Limb (tissue), 2 donors: ENCODE measurements at regions not wholly inside any gene's neighbourhood (a gene's known extent, or its start where the extent isn't known, plus 50 kb on each side); places are given as distances from the start of the nearest gene placed in this dataset.

ENCODE experiments used
- DNase-seq, 2 donors: peaks; one replicate each; pipeline ENCODE4 v3.0.0-alpha.2; 2016; ENCODE audit errors: extremely low spot score in 2 of 2

- no peak for DNase-seq
These were observed 870.1 kb downstream of the JRKL start for GRCh38 chr11:97259884-97260283.

GRCh38 chr11:97263183-97263858 lies 873.5 kb downstream of the JRKL start:
- no peak for DNase-seq

GRCh38 chr11:97269527-97269926 lies 879.7 kb downstream of the JRKL start:
- no peak for DNase-seq

- no peak for DNase-seq
These were observed 889.5 kb downstream of the JRKL start for GRCh38 chr11:97279341-97279740.

GRCh38 chr11:97280347-97280746 lies 890.5 kb downstream of the JRKL start:
- DNase-seq = no peak

GRCh38 chr11:97289823-97290222 lies 900.0 kb downstream of the JRKL start:
- DNase-seq = no peak

GRCh38 chr11:97290464-97291041 lies 900.7 kb downstream of the JRKL start:
- DNase-seq = no peak

GRCh38 chr11:97296301-97296700 lies 906.5 kb downstream of the JRKL start:
- no peak for DNase-seq

- DNase-seq = no peak
These were observed 919.5 kb downstream of the JRKL start for GRCh38 chr11:97309291-97309690.

GRCh38 chr11:97325693-97326092 lies 935.9 kb downstream of the JRKL start:
- no peak for DNase-seq

GRCh38 chr11:97332271-97332670 lies 942.5 kb downstream of the JRKL start:
- DNase-seq = no peak

- DNase-seq = no peak
These were observed 946.3 kb downstream of the JRKL start for GRCh38 chr11:97336064-97336463.

- no peak for DNase-seq
These were observed 955.2 kb downstream of the JRKL start for GRCh38 chr11:97345032-97345431.

- no peak for DNase-seq
These were observed 959.4 kb downstream of the JRKL start for GRCh38 chr11:97349201-97349600.

- no peak for DNase-seq
These were observed 962.1 kb downstream of the JRKL start for GRCh38 chr11:97351939-97352338.

- no peak for DNase-seq
These were observed 964.2 kb downstream of the JRKL start for GRCh38 chr11:97354026-97354425.

- no peak for DNase-seq
These were observed 964.8 kb downstream of the JRKL start for GRCh38 chr11:97354576-97354975.

- no peak for DNase-seq
These were observed 965.4 kb downstream of the JRKL start for GRCh38 chr11:97355230-97355629.

GRCh38 chr11:97356144-97356543 lies 966.3 kb downstream of the JRKL start:
- no peak for DNase-seq

GRCh38 chr11:97359016-97359415 lies 969.2 kb downstream of the JRKL start:
- no peak for DNase-seq

- no peak for DNase-seq
These were observed 972.1 kb downstream of the JRKL start for GRCh38 chr11:97361812-97362378.

- no peak for DNase-seq
These were observed 973.5 kb downstream of the JRKL start for GRCh38 chr11:97363331-97363730.

- no peak for DNase-seq
These were observed 974.2 kb downstream of the JRKL start for GRCh38 chr11:97364047-97364446.
